ENCODE measurements at regions not wholly inside any gene's neighbourhood (a gene's known extent, or its start where the extent isn't known, plus 50 kb on each side); places are given as distances from the start of the nearest gene placed in this dataset.

DNA sequence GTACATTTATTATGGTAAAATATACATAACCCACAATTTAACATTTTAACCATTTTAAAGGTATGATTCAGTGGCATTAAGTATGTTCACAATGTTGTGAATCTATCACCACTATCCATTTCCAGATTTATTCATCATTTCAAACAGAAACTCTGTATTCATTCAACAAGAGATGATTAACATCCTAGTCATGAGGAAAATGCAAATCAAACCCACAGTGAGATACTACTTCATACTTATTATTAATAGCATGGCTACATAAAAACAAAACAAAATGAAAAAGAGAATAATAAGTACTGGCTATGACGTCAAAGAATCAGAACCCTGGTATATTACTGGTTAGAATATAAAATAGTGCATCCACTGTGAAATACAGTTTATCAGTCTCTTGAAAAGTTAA, 386.6 kb upstream of the POM121L12 start:
- TF ChIP-seq POLR2A (IDR thresholded peaks at IDR 0.05; ENCODE audit: low read depth, low read length) (no peak), POLR2AphosphoS5 (IDR thresholded peaks at IDR 0.05; ENCODE audit: low read depth, low read length) (no peak), TAF1 (IDR thresholded peaks at IDR 0.05; ENCODE audit: low read depth, low read length) (no peak), SPI1 (IDR thresholded peaks at IDR 0.05; ENCODE audit: low read depth, low read length) (no peak)
